ENCODE measurements at regions not wholly inside any gene's neighbourhood (a gene's known extent, or its start where the extent isn't known, plus 50 kb on each side); places are given as distances from the start of the nearest gene placed in this dataset.

GRCh38 chr10:10915215-10915614, 102.5 kb upstream of the CELF2 start:
- no peak for TF ChIP-seq CTCF (IDR thresholded peaks at IDR 0.05; ENCODE audit: low read depth, low read length, poor library complexity, severe bottlenecking)
- no peak for TF ChIP-seq EZH2phosphoT487 (IDR thresholded peaks at IDR 0.05; ENCODE audit: borderline replicate concordance, low read length)

All from DOHH2 (cell line).